Mucosa of rectum (tissue), 2 donors: ENCODE measurements at regions not wholly inside any gene's neighbourhood (a gene's known extent, or its start where the extent isn't known, plus 50 kb on each side); places are given as distances from the start of the nearest gene placed in this dataset.
"Not testable (repeated sequence)": the region's sequence is repeated elsewhere in the genome, so short reads cannot be mapped to it uniquely, and the experiment has no call there.

ENCODE experiments used
- H3K27ac ChIP-seq, 2 donors: one replicate each; pipeline ENCODE4 v1.7.0; 2013; ENCODE audit warnings: inconsistent platforms in 2 of 2, low read depth in 2 of 2, low read length in 2 of 2
- H3K27me3 ChIP-seq, 2 donors: one replicate each; pipeline ENCODE4 v1.7.0; 2013; ENCODE audit warnings: low read length in 2 of 2; ENCODE audit not compliant: control insufficient read depth in 2 of 2, insufficient read depth in 2 of 2
- H3K36me3 ChIP-seq, 2 donors: one replicate each; pipeline ENCODE4 v1.7.0; 2013; ENCODE audit warnings: low read length in 2 of 2; ENCODE audit not compliant: control insufficient read depth in 2 of 2, insufficient read depth in 2 of 2
- H3K4me1 ChIP-seq, 2 donors: one replicate each; pipeline ENCODE4 v1.7.0; 2013; ENCODE audit warnings: low read length in 2 of 2, mild to moderate bottlenecking in 1 of 2; ENCODE audit not compliant: control insufficient read depth in 2 of 2, insufficient read depth in 2 of 2
- H3K4me3 ChIP-seq, 2 donors: one replicate each; pipeline ENCODE4 v1.7.0; 2013; ENCODE audit warnings: low read length in 2 of 2
- H3K9ac ChIP-seq, 2 donors: one replicate each; pipeline ENCODE4 v1.7.0; 2013; ENCODE audit warnings: low read length in 2 of 2, low read depth in 1 of 2, mild to moderate bottlenecking in 1 of 2
- H3K9me3 ChIP-seq, 2 donors: one replicate each; pipeline ENCODE4 v1.7.0; 2013; ENCODE audit warnings: low read length in 2 of 2; ENCODE audit not compliant: control insufficient read depth in 2 of 2
- donor health status: healthy.
- donor health status: Normal muscosa, but diverticular disease.

DNA sequence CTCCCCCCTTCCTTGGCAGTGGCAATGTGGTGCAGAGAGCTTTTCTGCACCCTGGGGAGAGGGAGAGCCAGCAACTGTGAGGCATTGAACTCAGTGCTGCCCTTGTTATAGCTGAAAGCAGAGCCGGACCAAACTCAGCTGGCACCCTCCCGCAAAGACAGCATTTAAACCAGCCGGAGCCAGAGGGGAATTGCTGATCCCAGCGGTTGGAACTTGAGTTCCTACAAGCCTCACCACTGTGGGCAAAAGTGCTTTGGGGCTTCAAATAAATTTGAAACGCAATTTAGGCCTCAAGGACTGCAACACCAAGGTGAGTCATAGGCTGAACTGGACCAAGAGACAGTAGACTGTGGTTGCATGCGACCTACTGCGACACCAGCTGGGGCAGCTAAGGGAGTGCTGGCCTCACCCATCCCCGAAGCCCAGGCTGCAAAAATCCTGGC lies 207.6 kb upstream of the CDKN2B start:
- Histone ChIP-seq H3K9ac (no peak overlapping the region), H3K27ac (no peak overlapping the region), H3K4me1 (no peaks in the 10 kb centered on the region), H3K27me3 (no peaks in the 10 kb centered on the region), H3K36me3 (no peaks in the 10 kb centered on the region), H3K9me3 (no peaks in the 10 kb centered on the region), H3K4me3 (no peak overlapping the region)

DNA sequence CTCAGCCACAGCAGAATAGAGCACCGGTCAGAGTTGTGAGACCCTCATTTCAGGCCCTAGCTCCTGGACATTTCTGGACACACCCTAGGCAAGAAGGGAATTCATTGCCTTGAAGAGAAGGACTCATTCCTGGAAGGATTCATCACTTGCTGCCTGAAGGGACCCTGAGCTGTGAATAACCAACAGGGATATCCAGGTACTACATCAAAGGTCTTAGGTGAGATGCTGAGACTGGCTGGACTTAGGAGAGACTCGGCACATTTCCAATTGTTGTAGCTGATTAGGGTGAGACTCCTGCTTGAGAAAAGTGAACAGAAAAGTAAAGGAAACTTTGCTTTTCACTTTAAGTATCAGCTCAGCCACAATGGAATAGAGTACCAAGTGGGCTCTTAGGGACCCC lies 208.1 kb upstream of the CDKN2B start:
- Histone ChIP-seq H3K9ac (no peak overlapping the region), H3K27ac (no peak overlapping the region), H3K4me1 (no peaks in the 10 kb centered on the region), H3K9me3 (no peaks in the 10 kb centered on the region), H3K4me3 (no peak overlapping the region), H3K36me3 (no peaks in the 10 kb centered on the region), H3K27me3 (no peaks in the 10 kb centered on the region)

DNA sequence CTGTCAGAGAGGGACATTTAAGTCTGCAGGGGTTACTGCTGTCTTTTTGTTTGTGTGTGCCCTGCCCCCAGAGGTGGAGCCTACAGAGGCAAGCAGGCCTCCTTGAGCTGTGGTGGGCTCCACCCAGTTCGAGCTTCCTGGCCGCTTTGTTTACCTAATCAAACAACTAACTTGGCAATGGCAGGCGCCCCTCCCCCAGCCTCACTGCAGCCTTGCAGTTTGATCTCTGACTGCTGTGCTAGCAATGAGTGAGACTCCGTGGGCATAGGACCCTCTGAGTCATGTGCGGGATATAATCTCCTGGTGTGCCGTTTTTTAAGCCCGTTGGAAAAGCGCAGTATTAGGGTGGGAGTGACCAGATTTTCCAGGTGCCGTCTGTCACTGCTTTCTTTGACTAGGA lies 216.8 kb upstream of the CDKN2B start:
- not testable (repeated sequence) for H3K27ac ChIP-seq, H3K27me3 ChIP-seq, H3K4me1 ChIP-seq, H3K4me3 ChIP-seq, H3K36me3 ChIP-seq, H3K9ac ChIP-seq, H3K9me3 ChIP-seq

DNA sequence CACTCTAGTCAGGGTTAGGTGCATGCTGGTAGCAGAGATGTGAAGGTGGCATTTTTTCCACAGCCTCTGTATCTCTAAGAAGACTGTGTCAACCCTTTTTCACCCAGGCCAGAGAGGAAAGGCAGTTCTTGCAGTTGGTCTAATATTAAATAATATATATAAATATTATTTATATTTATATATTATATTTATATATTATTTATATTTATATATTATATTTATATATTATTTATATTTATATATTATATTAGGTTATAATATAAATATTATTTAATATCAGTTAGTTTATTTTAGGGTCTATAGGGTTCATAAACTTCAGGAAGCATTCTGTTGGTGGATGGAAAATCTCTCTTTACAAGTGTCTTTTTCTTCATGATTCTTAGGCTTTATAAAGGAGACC lies 218.6 kb upstream of the DMRTA1 start:
- H3K27ac ChIP-seq, result no peak overlapping the region
- H3K4me3 ChIP-seq, result no peak overlapping the region
- no peaks in the 10 kb centered on the region for H3K27me3 ChIP-seq
- no peaks in the 10 kb centered on the region for H3K4me1 ChIP-seq
- H3K9ac ChIP-seq, result no peak overlapping the region
- H3K36me3 ChIP-seq, result no peaks in the 10 kb centered on the region
- H3K9me3 ChIP-seq, result peaks cover 0 to 8% of the 10 kb centered on the region in 2 donors

DNA sequence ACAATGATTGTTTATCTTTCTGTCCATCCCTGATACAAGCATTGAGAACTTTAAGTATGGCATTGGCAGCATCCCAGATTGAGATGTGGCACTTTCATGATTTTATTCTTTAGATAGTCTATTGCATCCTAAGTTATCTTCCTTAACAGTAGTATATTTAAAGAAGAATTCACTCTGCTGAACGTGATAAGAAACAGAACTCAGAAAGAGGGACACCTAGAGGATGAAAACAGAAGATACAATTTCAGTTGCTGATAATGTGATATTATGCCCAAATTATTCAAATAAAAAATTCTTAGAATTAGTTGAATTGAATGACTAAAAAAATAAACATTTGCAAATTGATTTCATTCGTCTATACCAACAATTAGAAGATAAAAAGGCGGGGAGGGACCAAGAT lies 218.1 kb upstream of the DMRTA1 start:
- Histone ChIP-seq H3K36me3 (no peaks in the 10 kb centered on the region), H3K4me3 (no peak overlapping the region), H3K27ac (no peak overlapping the region), H3K4me1 (no peaks in the 10 kb centered on the region), H3K9ac (no peak overlapping the region), H3K27me3 (no peaks in the 10 kb centered on the region), H3K9me3 (peaks cover 0 to 8% of the 10 kb centered on the region in 2 donors)

DNA sequence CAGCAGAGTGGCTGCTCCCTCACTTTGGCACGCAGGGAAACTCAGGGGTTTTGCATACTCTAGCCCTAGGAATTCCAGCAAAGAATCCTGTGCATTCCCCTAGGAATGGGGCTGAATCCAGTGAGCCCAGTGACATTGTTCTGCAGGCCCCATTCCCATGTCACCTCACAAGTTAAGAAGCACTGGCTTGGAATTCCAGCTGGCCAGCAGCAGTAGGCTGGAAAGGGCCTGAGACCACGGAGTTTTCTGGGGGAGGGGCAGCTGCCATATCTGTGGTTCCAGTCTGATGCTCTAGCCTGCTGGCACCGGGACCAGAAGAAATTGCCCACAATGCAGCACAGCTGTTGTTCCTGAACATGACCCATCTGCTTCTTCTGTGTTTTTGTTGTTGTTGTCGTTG lies 217.6 kb upstream of the DMRTA1 start:
- H3K27me3 ChIP-seq, result no peaks in the 10 kb centered on the region
- H3K27ac ChIP-seq, result no peak overlapping the region
- H3K9me3 ChIP-seq, result peaks cover 0 to 8% of the 10 kb centered on the region in 2 donors
- H3K9ac ChIP-seq, result no peak overlapping the region
- no peaks in the 10 kb centered on the region for H3K4me1 ChIP-seq
- no peaks in the 10 kb centered on the region for H3K36me3 ChIP-seq
- H3K4me3 ChIP-seq, result no peak overlapping the region

DNA sequence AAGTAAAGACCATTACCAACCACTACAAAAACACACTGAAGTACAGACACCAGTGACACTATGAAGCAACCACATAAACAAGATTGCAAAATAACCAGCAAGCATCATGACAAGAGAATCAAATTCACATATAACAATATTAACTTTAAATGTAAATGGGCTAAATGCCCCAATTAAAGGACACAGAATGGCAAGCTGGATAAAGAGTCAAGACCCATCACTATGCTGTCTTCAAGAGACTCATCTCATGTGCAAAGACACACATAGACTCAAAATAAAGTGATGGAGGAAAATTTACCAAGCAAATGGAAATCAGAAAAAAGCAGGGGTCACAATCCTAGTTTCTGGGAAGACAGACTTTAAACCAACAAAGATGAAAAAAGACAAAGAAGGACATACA lies 215.3 kb upstream of the DMRTA1 start:
- not testable (repeated sequence) for H3K36me3 ChIP-seq, H3K4me3 ChIP-seq, H3K4me1 ChIP-seq, H3K27ac ChIP-seq, H3K27me3 ChIP-seq, H3K9ac ChIP-seq, H3K9me3 ChIP-seq

DNA sequence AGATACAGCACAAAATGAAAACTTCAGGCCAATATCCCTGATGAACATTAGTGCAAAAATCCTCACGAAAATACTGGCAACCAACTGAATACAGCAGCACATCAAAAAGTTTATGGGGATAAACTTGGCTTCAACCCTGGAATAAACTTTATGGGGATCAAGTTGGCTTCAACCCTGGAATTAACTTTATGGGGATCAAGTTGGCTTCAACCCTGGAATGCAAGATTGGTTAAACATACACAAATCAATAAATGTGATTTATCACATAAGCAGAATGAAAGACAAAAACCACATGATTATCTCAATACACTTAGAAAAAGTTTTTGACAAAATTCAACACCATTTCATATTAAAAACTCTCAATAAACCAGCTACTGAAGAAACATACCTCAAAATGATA lies 213.7 kb upstream of the DMRTA1 start:
- H3K9me3 ChIP-seq, result peaks cover 0 to 8% of the 10 kb centered on the region in 2 donors
- H3K9ac ChIP-seq, result no peak overlapping the region
- H3K27me3 ChIP-seq, result no peaks in the 10 kb centered on the region
- no peak overlapping the region for H3K27ac ChIP-seq
- H3K4me1 ChIP-seq, result no peaks in the 10 kb centered on the region
- H3K4me3 ChIP-seq, result no peak overlapping the region
- no peaks in the 10 kb centered on the region for H3K36me3 ChIP-seq

DNA sequence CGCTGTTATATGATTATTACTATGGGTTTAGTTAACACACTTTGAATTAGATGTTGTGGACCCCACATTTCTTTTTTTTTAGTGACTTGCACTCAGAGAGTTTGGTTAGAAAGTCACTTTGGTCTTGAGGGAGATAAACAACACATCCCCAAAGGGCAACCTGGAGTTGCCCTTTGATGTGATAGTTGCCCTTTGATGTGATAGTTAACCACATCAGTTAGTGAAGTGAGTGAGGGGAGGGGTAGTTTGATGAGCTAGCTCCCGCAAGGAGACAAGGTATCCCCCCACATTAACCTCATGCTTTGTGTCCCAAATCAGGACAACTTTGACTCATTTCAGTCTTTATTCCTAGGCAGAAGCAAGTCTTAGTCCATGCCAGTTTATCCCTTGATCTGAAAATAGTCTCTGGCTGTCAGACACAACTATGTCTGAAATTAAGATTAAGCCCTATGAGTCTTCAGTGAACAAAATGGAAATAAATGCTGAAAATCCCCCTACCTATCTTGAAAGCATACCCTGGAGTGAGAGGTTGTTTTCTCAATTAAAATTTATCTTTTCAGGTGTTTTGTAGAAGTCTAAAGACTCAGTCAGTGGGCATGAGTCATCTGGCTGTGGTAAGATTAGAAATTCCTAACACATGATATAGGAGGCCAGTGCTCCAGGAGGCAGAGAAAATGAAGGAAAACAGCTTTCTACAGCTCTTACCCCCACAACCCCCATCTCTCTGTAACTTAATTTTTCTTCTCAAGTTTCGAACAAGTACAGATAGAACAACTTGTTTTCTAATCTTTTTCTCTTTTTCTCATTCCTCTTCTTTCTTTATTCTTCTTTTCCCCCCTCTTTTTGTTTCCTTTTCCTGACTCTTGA lies 208.9 kb upstream of the DMRTA1 start:
- Histone ChIP-seq H3K36me3 (no peaks in the 10 kb centered on the region), H3K4me3 (no peak overlapping the region), H3K27me3 (no peaks in the 10 kb centered on the region), H3K9ac (no peak overlapping the region), H3K4me1 (peaks cover 0 to 5% of the 10 kb centered on the region in 2 donors), H3K9me3 (no peaks in the 10 kb centered on the region), H3K27ac (no peak overlapping the region)

DNA sequence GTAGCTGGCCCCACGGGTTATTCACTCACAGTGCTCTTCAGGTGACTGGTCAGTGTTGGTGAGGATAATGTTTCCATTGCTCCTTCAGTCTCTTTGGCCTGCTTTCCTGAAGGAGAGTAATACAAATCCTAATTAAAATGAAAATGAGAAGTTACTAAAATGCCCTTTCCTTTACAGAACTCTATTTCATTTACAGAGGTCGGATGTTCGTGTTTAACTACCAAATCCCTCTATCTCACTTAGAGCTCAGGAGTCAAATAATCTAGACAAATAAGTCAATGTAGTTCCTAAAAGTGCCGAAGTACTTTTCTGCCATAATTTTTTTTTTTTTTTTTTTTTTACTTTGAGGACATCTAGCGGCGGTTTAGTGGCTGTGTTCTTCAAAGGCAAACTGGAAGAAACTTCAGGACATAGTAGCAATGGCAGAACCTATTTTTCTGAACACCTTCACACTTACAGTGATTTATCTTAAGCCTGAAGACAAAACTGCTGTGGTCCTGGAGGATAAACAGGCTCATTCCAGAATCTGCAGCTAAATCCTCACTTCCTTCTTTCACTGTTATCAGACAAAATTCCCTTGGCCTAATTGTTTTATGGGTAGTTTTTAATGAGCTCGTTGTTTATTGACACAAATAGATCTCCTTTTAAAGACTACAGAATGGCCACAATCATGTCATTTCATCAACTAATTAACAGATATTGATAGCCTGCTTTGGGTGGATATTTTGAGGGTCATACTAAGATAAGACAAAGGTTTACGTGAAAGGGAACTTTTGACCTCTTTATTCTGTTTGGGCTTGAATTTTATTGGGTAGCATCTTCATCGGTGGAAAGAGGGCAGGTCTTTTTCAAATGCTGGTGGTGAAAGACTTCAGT lies 207.6 kb upstream of the DMRTA1 start:
- Histone ChIP-seq H3K36me3 (no peaks in the 10 kb centered on the region), H3K4me3 (no peak overlapping the region), H3K9ac (peak overlapping the region in 1 of 2 donors; percentile 5), H3K4me1 (peaks cover 0 to 5% of the 10 kb centered on the region in 2 donors), H3K9me3 (no peaks in the 10 kb centered on the region), H3K27ac (no peak overlapping the region), H3K27me3 (no peaks in the 10 kb centered on the region)
